Activated CD4-positive, alpha-beta T cell treated with anti-CD3 and anti-CD28 coated beads for 24 hours (primary cell): ENCODE measurements at regions not wholly inside any gene's neighbourhood (a gene's known extent, or its start where the extent isn't known, plus 50 kb on each side); places are given as distances from the start of the nearest gene placed in this dataset.

Source experiments
- DNase-seq, 2 donors: peaks; one replicate each; pipeline ENCODE4 v3.0.0-alpha.2; 2020; ENCODE audit warnings: low read depth in 2 of 2

- DNase-seq = no peak
These were observed 150.2 kb downstream of the MACROH2A1 start for GRCh38 chr5:135248801-135249231.

GRCh38 chr5:135246923-135247795, 151.9 kb downstream of the MACROH2A1 start:
- DNase-seq = no peak

GRCh38 chr5:135246605-135246922, 152.5 kb downstream of the MACROH2A1 start:
- no peak for DNase-seq

- DNase-seq = no peak
These were observed 153.2 kb downstream of the MACROH2A1 start for GRCh38 chr5:135245521-135246499.

GRCh38 chr5:135244620-135245021, 154.4 kb downstream of the MACROH2A1 start:
- no peak for DNase-seq

GRCh38 chr5:135243556-135244285, 155.3 kb downstream of the MACROH2A1 start:
- no peak for DNase-seq

- no peak for DNase-seq
These were observed 156.0 kb downstream of the MACROH2A1 start for GRCh38 chr5:135242866-135243555.

- DNase-seq = no peak
These were observed 156.8 kb downstream of the MACROH2A1 start for GRCh38 chr5:135242021-135242865.

GRCh38 chr5:135241536-135241935, 157.5 kb downstream of the MACROH2A1 start:
- DNase-seq = no peak

GRCh38 chr5:135240781-135241360, 158.2 kb downstream of the MACROH2A1 start:
- DNase-seq = no peak

GRCh38 chr5:135240283-135240633, 158.8 kb downstream of the MACROH2A1 start:
- DNase-seq = no peak

- no peak for DNase-seq
These were observed 159.4 kb downstream of the MACROH2A1 start for GRCh38 chr5:135239453-135240282.

GRCh38 chr5:135238622-135239452, 160.2 kb downstream of the MACROH2A1 start:
- no peak for DNase-seq

- no peak for DNase-seq
These were observed 161.3 kb downstream of the MACROH2A1 start for GRCh38 chr5:135237748-135238103.

GRCh38 chr5:135236908-135237747, 161.9 kb downstream of the MACROH2A1 start:
- no peak for DNase-seq

GRCh38 chr5:135236228-135236907, 162.7 kb downstream of the MACROH2A1 start:
- DNase-seq = no peak
